ENCODE measurements at regions not wholly inside any gene's neighbourhood (a gene's known extent, or its start where the extent isn't known, plus 50 kb on each side); places are given as distances from the start of the nearest gene placed in this dataset.
"Not testable (repeated sequence)": the region's sequence is repeated elsewhere in the genome, so short reads cannot be mapped to it uniquely, and the experiment has no call there.

GRCh38 chr3:159751146-159751545 lies 237.5 kb upstream of the IL12A start:
- Histone ChIP-seq H3K9me2 (replicated peaks; ENCODE audit: insufficient read depth, low read length) (no peaks in the 10 kb centered on the region), H3K27ac (ENCODE audit: low read length) (no peak overlapping the region), H3K79me2 (ENCODE audit: low read length) (no peaks in the 10 kb centered on the region), H3K36me3 (replicated peaks; ENCODE audit: insufficient read depth, low read length) (no peaks in the 10 kb centered on the region), H3K27me3 (replicated peaks; ENCODE audit: insufficient read depth, low read length) (no peaks in the 10 kb centered on the region), H3K4me1 (ENCODE audit: low read length) (no peaks in the 10 kb centered on the region), H4K20me1 (ENCODE audit: insufficient read depth, low read length) (no peaks in the 10 kb centered on the region), H3K9ac (ENCODE audit: low read length) (no peak overlapping the region), H3K9me3 (replicated peaks; ENCODE audit: insufficient read depth, low read length) (no peaks in the 10 kb centered on the region), H3F3A (ENCODE audit: insufficient read depth, low read length) (no peaks in the 10 kb centered on the region), H2AFZ (ENCODE audit: low read length) (no peak overlapping the region), H3K4me3 (ENCODE audit: low read length) (no peak overlapping the region), H3K4me2 (ENCODE audit: low read depth, low read length) (no peak overlapping the region)
- no peak for TF ChIP-seq EZH2phosphoT487 (IDR thresholded peaks at IDR 0.05; ENCODE audit: low read length)
- TF ChIP-seq, protein P1, sequence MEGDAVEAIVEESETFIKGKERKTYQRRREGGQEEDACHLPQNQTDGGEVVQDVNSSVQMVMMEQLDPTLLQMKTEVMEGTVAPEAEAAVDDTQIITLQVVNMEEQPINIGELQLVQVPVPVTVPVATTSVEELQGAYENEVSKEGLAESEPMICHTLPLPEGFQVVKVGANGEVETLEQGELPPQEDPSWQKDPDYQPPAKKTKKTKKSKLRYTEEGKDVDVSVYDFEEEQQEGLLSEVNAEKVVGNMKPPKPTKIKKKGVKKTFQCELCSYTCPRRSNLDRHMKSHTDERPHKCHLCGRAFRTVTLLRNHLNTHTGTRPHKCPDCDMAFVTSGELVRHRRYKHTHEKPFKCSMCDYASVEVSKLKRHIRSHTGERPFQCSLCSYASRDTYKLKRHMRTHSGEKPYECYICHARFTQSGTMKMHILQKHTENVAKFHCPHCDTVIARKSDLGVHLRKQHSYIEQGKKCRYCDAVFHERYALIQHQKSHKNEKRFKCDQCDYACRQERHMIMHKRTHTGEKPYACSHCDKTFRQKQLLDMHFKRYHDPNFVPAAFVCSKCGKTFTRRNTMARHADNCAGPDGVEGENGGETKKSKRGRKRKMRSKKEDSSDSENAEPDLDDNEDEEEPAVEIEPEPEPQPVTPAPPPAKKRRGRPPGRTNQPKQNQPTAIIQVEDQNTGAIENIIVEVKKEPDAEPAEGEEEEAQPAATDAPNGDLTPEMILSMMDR (IDR thresholded peaks at IDR 0.05; ENCODE audit: low read length): no peak
- TF ChIP-seq EZH2 (optimal IDR thresholded peaks at IDR 0.05; ENCODE audit: low read depth, low read length): no peak
- DNase-seq: no peak

DNA sequence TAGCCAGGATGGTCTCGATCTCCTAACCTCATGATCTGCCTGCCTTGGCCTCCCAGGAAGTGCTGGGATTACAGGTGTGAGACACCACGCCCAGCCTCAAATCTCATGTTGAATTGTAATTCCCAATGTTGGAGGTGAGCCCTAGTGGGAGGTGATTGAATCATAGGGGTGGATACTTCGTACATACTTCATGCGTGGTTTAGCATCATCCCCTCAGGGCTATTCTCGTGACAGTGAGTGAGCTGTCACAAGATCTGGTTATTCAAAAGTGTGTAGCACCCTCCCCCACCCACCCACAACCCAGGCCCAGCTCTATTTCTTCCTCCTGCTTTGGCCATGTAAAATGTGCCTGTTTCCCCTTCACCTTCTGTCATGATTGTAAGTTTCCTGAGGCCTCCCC lies 236.9 kb upstream of the IL12A start:
- Histone ChIP-seq H3K4me2 (ENCODE audit: low read depth, low read length) (no peak overlapping the region), H3K9me2 (replicated peaks; ENCODE audit: insufficient read depth, low read length) (no peaks in the 10 kb centered on the region), H3K27me3 (replicated peaks; ENCODE audit: insufficient read depth, low read length) (no peaks in the 10 kb centered on the region), H3K9me3 (replicated peaks; ENCODE audit: insufficient read depth, low read length) (no peaks in the 10 kb centered on the region), H3K4me1 (ENCODE audit: low read length) (no peaks in the 10 kb centered on the region), H3K9ac (ENCODE audit: low read length) (no peak overlapping the region), H3F3A (ENCODE audit: insufficient read depth, low read length) (no peaks in the 10 kb centered on the region), H3K4me3 (ENCODE audit: low read length) (no peak overlapping the region), H2AFZ (ENCODE audit: low read length) (no peak overlapping the region), H3K79me2 (ENCODE audit: low read length) (no peaks in the 10 kb centered on the region), H3K36me3 (replicated peaks; ENCODE audit: insufficient read depth, low read length) (no peaks in the 10 kb centered on the region), H4K20me1 (ENCODE audit: insufficient read depth, low read length) (no peaks in the 10 kb centered on the region), H3K27ac (ENCODE audit: low read length) (no peak overlapping the region)
- TF ChIP-seq EZH2phosphoT487 (IDR thresholded peaks at IDR 0.05; ENCODE audit: low read length) (no peak), EZH2 (optimal IDR thresholded peaks at IDR 0.05; ENCODE audit: low read depth, low read length) (no peak)
- TF ChIP-seq, protein P1 (IDR thresholded peaks at IDR 0.05; ENCODE audit: low read length): no peak
- no peak for DNase-seq

- not testable (repeated sequence) for H3K4me3 ChIP-seq (ENCODE audit: low read length); H3K9ac ChIP-seq (ENCODE audit: low read length); H3K27ac ChIP-seq (ENCODE audit: low read length); H3K4me1 ChIP-seq (ENCODE audit: low read length); H3K36me3 ChIP-seq (replicated peaks; ENCODE audit: insufficient read depth, low read length); DNase-seq; H3K9me2 ChIP-seq (replicated peaks; ENCODE audit: insufficient read depth, low read length); H2AFZ ChIP-seq (ENCODE audit: low read length); H4K20me1 ChIP-seq (ENCODE audit: insufficient read depth, low read length); H3F3A ChIP-seq (ENCODE audit: insufficient read depth, low read length); H3K27me3 ChIP-seq (replicated peaks; ENCODE audit: insufficient read depth, low read length); H3K4me2 ChIP-seq (ENCODE audit: low read depth, low read length); H3K79me2 ChIP-seq (ENCODE audit: low read length); H3K9me3 ChIP-seq (replicated peaks; ENCODE audit: insufficient read depth, low read length)
Measured at GRCh38 chr3:159756279-159757207, 232.1 kb upstream of the IL12A start.

Measured in MM.1S (cell line).